ENCODE measurements at regions not wholly inside any gene's neighbourhood (a gene's known extent, or its start where the extent isn't known, plus 50 kb on each side); places are given as distances from the start of the nearest gene placed in this dataset.

DNA sequence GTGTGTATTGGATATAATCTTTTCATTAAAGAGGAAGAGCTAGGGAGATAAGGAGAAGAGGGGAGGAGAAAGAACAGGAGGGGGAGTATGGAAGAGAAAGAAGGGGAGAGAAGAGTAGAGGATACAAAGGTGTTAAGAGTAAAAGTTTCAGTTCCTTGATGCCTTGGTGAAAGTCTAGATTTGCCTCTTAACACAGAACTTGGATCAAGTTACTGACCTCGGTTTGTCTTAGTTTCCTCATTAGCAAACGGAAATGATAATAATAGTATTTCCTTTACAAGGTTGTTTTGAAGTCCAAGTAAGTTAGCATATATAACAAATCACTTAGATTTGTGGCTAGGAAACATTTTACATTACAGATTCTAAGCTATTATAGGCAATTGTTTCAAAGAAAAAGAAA, 287.1 kb downstream of the PPARGC1A start:
- H3K4me1 Mint-ChIP-seq = no peaks in the 10 kb centered on the region
- H3K27me3 ChIP-seq (replicated peaks in 1 of 2; ENCODE audit: control insufficient read depth in 2 of 2, extremely low read depth in 1 of 2, insufficient read depth in 2 of 2, low read length in 1 of 2) = no peaks in the 10 kb centered on the region
- H3K4me1 ChIP-seq (ENCODE audit: control insufficient read depth in 1 of 2, extremely low read depth in 1 of 2, insufficient read depth in 2 of 2, low read length in 2 of 2) = no peaks in the 10 kb centered on the region
- H3K9me3 ChIP-seq = no peaks in the 10 kb centered on the region
- H3K27ac Mint-ChIP-seq = no peak overlapping the region
- H3K36me3 Mint-ChIP-seq = no peaks in the 10 kb centered on the region
- no peak overlapping the region for H3K4me3 ChIP-seq (ENCODE audit: control insufficient read depth in 1 of 2, extremely low read depth in 1 of 2, low read length in 1 of 2)
- H3K27ac ChIP-seq (ENCODE audit: low read length) = no peak overlapping the region
- peaks cover 0 to 8% (median 6%) of the 10 kb centered on the region in 3 donors for H3K9me3 Mint-ChIP-seq
- ATAC-seq (replicated peaks in 1 of 4) (no peak), DNase-seq (no peak)
- H3K4me3 Mint-ChIP-seq = no peak overlapping the region
- no CpG with 5 or more reads among the region's 2 CpGs for WGBS (ENCODE audit: insufficient coverage)
- POLR2A ChIA-PET = no interaction called here
- no peaks in the 10 kb centered on the region for H3K27me3 Mint-ChIP-seq
- H3K36me3 ChIP-seq (ENCODE audit: control insufficient read depth in 2 of 2, extremely low read depth in 1 of 2, insufficient read depth in 1 of 2, low read length in 1 of 2) = no peaks in the 10 kb centered on the region
- CTCF ChIA-PET = no interaction called here

DNA sequence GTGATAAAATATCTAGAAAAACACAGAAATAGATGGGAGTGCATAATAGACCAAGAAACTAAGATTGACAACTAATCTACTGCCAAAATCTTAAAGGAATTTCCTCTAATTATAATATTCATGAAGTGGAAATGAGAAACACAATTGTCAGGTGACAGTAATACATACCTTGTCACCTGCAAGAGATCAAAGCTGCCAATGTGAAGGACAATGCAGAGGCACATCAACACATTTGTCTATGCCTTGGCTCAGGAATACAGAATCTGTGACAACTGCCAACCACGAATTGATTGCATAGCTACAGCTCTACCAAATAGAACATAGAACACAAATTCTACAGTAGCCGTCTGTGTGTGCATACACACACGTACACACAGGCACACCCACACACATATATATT, 295.7 kb downstream of the PPARGC1A start:
- CTCF ChIA-PET = no interaction called here
- H3K9me3 ChIP-seq = no peaks in the 10 kb centered on the region
- POLR2A ChIA-PET = no interaction called here
- WGBS (ENCODE audit: insufficient coverage) = no CpG with 5 or more reads among the region's 3 CpGs
- H3K9me3 Mint-ChIP-seq = peaks cover 0 to 15% (median 9%) of the 10 kb centered on the region in 3 donors
- ATAC-seq (replicated peaks in 1 of 4) = no peak
- no peak for DNase-seq
- H3K4me3 Mint-ChIP-seq = no peak overlapping the region
- H3K27me3 Mint-ChIP-seq = no peaks in the 10 kb centered on the region
- H3K36me3 Mint-ChIP-seq = no peaks in the 10 kb centered on the region
- no peak overlapping the region for H3K27ac Mint-ChIP-seq
- no peak overlapping the region for H3K27ac ChIP-seq (ENCODE audit: low read length)
- no peaks in the 10 kb centered on the region for H3K4me1 ChIP-seq (ENCODE audit: control insufficient read depth in 1 of 2, extremely low read depth in 1 of 2, insufficient read depth in 2 of 2, low read length in 2 of 2)
- H3K36me3 ChIP-seq (ENCODE audit: control insufficient read depth in 2 of 2, extremely low read depth in 1 of 2, insufficient read depth in 1 of 2, low read length in 1 of 2) = no peaks in the 10 kb centered on the region
- no peaks in the 10 kb centered on the region for H3K4me1 Mint-ChIP-seq
- no peaks in the 10 kb centered on the region for H3K27me3 ChIP-seq (replicated peaks in 1 of 2; ENCODE audit: control insufficient read depth in 2 of 2, extremely low read depth in 1 of 2, insufficient read depth in 2 of 2, low read length in 1 of 2)
- H3K4me3 ChIP-seq (ENCODE audit: control insufficient read depth in 1 of 2, extremely low read depth in 1 of 2, low read length in 1 of 2) = no peak overlapping the region

DNA sequence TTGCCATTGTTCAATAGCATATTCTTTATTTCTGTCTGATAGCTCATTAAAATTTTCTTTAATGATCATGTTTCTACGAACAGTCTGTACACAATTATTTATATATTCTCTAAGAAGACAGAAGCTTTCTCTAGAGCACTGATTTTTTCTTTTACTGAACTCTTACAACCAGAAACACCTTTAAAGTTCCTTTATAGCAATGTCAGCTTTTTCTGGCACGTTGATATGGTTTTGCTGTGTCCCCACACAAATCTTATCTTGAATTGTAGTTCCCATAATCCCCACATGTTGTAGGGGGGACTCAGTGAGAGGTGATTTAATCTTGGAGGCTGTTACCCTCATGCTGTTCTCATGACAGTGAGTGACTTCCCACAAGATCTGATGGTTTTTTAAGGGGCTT, 299.4 kb downstream of the PPARGC1A start:
- Histone ChIP-seq H3K9me3 (no peaks in the 10 kb centered on the region), H3K4me1 (ENCODE audit: control insufficient read depth in 1 of 2, extremely low read depth in 1 of 2, insufficient read depth in 2 of 2, low read length in 2 of 2) (no peaks in the 10 kb centered on the region), H3K27me3 (replicated peaks in 1 of 2; ENCODE audit: control insufficient read depth in 2 of 2, extremely low read depth in 1 of 2, insufficient read depth in 2 of 2, low read length in 1 of 2) (no peaks in the 10 kb centered on the region), H3K36me3 (ENCODE audit: control insufficient read depth in 2 of 2, extremely low read depth in 1 of 2, insufficient read depth in 1 of 2, low read length in 1 of 2) (no peaks in the 10 kb centered on the region), H3K4me3 (ENCODE audit: control insufficient read depth in 1 of 2, extremely low read depth in 1 of 2, low read length in 1 of 2) (no peak overlapping the region), H3K27ac (ENCODE audit: low read length) (no peak overlapping the region)
- DNase-seq = no peak
- Mint-ChIP-seq H3K4me1 (no peaks in the 10 kb centered on the region), H3K27ac (no peak overlapping the region), H3K27me3 (no peaks in the 10 kb centered on the region), H3K4me3 (no peak overlapping the region), H3K9me3 (peaks cover 3 to 18% (median 10%) of the 10 kb centered on the region in 3 donors), H3K36me3 (no peaks in the 10 kb centered on the region)
- ATAC-seq (replicated peaks in 1 of 4) = no peak
- POLR2A ChIA-PET = no interaction called here
- WGBS (ENCODE audit: insufficient coverage) = no CpG with 5 or more reads among the region's 2 CpGs
- CTCF ChIA-PET = no interaction called here

DNA sequence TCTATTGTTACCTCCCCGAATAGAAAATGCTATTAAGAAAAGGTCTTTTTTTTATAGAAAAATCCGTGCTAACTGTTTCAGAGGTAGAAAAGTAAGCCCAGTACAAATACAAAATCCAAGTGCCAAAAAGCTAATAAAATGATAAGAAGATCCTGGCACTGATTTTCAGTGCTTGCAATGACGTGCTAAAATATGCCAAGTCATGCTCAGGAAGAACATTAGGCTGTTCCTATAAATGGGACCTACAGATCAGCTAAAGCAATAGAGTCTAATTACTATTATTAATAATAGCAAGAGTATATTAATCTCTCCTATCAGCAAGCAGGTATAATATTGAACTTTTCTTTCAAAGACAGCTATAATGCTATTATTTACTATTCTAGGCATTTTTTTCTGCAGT, 305.8 kb downstream of the PPARGC1A start:
- DNase-seq (no peak), ATAC-seq (replicated peaks in 1 of 4) (no peak)
- Histone ChIP-seq H3K27me3 (replicated peaks in 1 of 2; ENCODE audit: control insufficient read depth in 2 of 2, extremely low read depth in 1 of 2, insufficient read depth in 2 of 2, low read length in 1 of 2) (no peaks in the 10 kb centered on the region), H3K4me1 (ENCODE audit: control insufficient read depth in 1 of 2, extremely low read depth in 1 of 2, insufficient read depth in 2 of 2, low read length in 2 of 2) (no peaks in the 10 kb centered on the region), H3K27ac (ENCODE audit: low read length) (no peak overlapping the region), H3K4me3 (ENCODE audit: control insufficient read depth in 1 of 2, extremely low read depth in 1 of 2, low read length in 1 of 2) (no peak overlapping the region), H3K36me3 (ENCODE audit: control insufficient read depth in 2 of 2, extremely low read depth in 1 of 2, insufficient read depth in 1 of 2, low read length in 1 of 2) (no peaks in the 10 kb centered on the region), H3K9me3 (no peaks in the 10 kb centered on the region)
- Mint-ChIP-seq H3K36me3 (no peaks in the 10 kb centered on the region), H3K4me3 (no peak overlapping the region), H3K27ac (no peak overlapping the region), H3K9me3 (peaks cover 1 to 5% (median 2%) of the 10 kb centered on the region in 3 donors), H3K4me1 (no peaks in the 10 kb centered on the region), H3K27me3 (no peaks in the 10 kb centered on the region)
- POLR2A ChIA-PET = no interaction called here
- whole genome bisulfite sequencing (ENCODE audit: insufficient coverage) = no CpG with 5 or more reads among the region's 3 CpGs
- CTCF ChIA-PET = no interaction called here

DNA sequence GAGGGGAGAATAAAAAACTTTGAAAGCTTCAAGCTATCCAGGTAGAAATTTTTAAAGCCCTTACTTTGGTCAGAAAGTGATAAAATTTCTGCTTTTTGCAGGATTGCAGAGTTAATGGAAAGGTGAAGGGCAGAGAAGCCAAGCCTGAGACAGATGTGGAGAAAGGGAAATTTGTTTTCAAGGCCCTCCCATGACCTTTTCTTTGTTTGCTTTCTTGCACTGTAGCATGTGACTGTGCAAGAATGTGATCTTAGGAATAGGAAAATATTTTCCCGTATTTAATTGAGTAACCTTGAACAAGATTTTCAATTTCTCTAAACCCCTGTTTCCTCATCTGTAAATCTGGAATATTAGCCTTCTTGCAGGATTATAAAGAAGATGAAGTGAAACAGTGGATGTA, 307.2 kb downstream of the PPARGC1A start:
- ATAC-seq (replicated peaks in 1 of 4) (no peak), DNase-seq (no peak)
- no peak overlapping the region for H3K27ac ChIP-seq (ENCODE audit: low read length)
- H3K4me3 Mint-ChIP-seq = no peak overlapping the region
- H3K27ac Mint-ChIP-seq = no peak overlapping the region
- no peaks in the 10 kb centered on the region for H3K9me3 ChIP-seq
- no peaks in the 10 kb centered on the region for H3K4me1 Mint-ChIP-seq
- no peaks in the 10 kb centered on the region for H3K4me1 ChIP-seq (ENCODE audit: control insufficient read depth in 1 of 2, extremely low read depth in 1 of 2, insufficient read depth in 2 of 2, low read length in 2 of 2)
- H3K36me3 Mint-ChIP-seq = no peaks in the 10 kb centered on the region
- CTCF ChIA-PET = no interaction called here
- no peak overlapping the region for H3K4me3 ChIP-seq (ENCODE audit: control insufficient read depth in 1 of 2, extremely low read depth in 1 of 2, low read length in 1 of 2)
- no peaks in the 10 kb centered on the region for H3K27me3 ChIP-seq (replicated peaks in 1 of 2; ENCODE audit: control insufficient read depth in 2 of 2, extremely low read depth in 1 of 2, insufficient read depth in 2 of 2, low read length in 1 of 2)
- H3K9me3 Mint-ChIP-seq = peaks cover 0 to 8% (median 5%) of the 10 kb centered on the region in 3 donors
- WGBS (ENCODE audit: insufficient coverage) = no CpG with 5 or more reads among the region's 1 CpG
- H3K27me3 Mint-ChIP-seq = no peaks in the 10 kb centered on the region
- H3K36me3 ChIP-seq (ENCODE audit: control insufficient read depth in 2 of 2, extremely low read depth in 1 of 2, insufficient read depth in 1 of 2, low read length in 1 of 2) = no peaks in the 10 kb centered on the region
- POLR2A ChIA-PET = no interaction called here

DNA sequence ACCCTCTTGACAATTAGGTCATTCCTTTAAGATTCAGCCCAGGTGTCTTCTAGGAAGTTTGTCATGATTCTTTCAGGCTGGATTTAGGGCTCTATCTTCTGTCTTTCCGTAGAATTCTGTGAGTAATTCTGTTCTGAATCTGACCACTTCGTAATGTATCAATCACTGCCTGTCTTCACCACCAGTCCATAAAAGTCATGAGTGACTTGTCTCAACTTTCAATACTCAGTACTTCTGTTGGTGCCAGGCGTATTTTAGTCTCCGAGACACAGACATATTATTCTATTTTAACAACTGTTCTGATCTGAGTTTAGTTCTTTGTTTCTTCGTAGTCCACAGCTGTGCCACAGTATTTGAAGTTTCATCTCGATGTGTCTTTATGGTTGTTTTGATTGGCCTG, 310.7 kb downstream of the PPARGC1A start:
- H3K4me1 ChIP-seq (ENCODE audit: control insufficient read depth in 1 of 2, extremely low read depth in 1 of 2, insufficient read depth in 2 of 2, low read length in 2 of 2) = no peaks in the 10 kb centered on the region
- Mint-ChIP-seq H3K4me1 (no peaks in the 10 kb centered on the region), H3K9me3 (peaks cover 5 to 13% (median 5%) of the 10 kb centered on the region in 3 donors), H3K36me3 (no peaks in the 10 kb centered on the region), H3K27ac (no peak overlapping the region), H3K4me3 (no peak overlapping the region), H3K27me3 (no peaks in the 10 kb centered on the region)
- H3K9me3 ChIP-seq = no peaks in the 10 kb centered on the region
- DNase-seq = no peak
- POLR2A ChIA-PET = no interaction called here
- no peaks in the 10 kb centered on the region for H3K27me3 ChIP-seq (replicated peaks in 1 of 2; ENCODE audit: control insufficient read depth in 2 of 2, extremely low read depth in 1 of 2, insufficient read depth in 2 of 2, low read length in 1 of 2)
- WGBS (ENCODE audit: insufficient coverage) = no CpG with 5 or more reads among the region's 6 CpGs
- no peak for ATAC-seq (replicated peaks in 1 of 4)
- H3K4me3 ChIP-seq (ENCODE audit: control insufficient read depth in 1 of 2, extremely low read depth in 1 of 2, low read length in 1 of 2) = no peak overlapping the region
- H3K36me3 ChIP-seq (ENCODE audit: control insufficient read depth in 2 of 2, extremely low read depth in 1 of 2, insufficient read depth in 1 of 2, low read length in 1 of 2) = no peaks in the 10 kb centered on the region
- CTCF ChIA-PET = no interaction called here
- no peak overlapping the region for H3K27ac ChIP-seq (ENCODE audit: low read length)

DNA sequence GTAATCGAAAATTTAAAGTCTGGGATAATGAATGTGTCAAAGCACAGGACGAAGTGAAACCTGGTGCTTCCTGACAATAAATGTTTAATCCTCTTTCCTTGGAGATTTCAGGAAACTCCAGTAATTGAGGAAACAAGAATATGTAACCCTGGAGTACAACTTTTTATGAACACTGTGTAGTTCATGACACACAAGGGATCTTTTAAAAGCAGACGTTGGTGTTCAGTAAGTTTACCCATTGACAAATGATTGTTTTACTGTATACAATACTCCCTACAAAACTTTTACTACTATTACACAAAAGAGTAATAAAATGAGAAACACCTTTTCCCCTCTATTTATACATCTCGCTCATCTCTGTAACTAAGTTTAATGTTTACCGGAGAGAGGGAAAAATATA, 312.4 kb downstream of the PPARGC1A start:
- no peak for ATAC-seq (replicated peaks in 1 of 4)
- WGBS (ENCODE audit: insufficient coverage) = no CpG with 5 or more reads among the region's 5 CpGs

More for the DNA sequence above, 312.4 kb downstream of the PPARGC1A start:
- H3K4me3 Mint-ChIP-seq = no peak overlapping the region
- no peaks in the 10 kb centered on the region for H3K9me3 ChIP-seq
- no peaks in the 10 kb centered on the region for H3K36me3 ChIP-seq (ENCODE audit: control insufficient read depth in 2 of 2, extremely low read depth in 1 of 2, insufficient read depth in 1 of 2, low read length in 1 of 2)
- H3K27me3 ChIP-seq (replicated peaks in 1 of 2; ENCODE audit: control insufficient read depth in 2 of 2, extremely low read depth in 1 of 2, insufficient read depth in 2 of 2, low read length in 1 of 2) = no peaks in the 10 kb centered on the region
- no peaks in the 10 kb centered on the region for H3K4me1 Mint-ChIP-seq
- no peak overlapping the region for H3K27ac ChIP-seq (ENCODE audit: low read length)
- H3K4me3 ChIP-seq (ENCODE audit: control insufficient read depth in 1 of 2, extremely low read depth in 1 of 2, low read length in 1 of 2) = no peak overlapping the region
- no peaks in the 10 kb centered on the region for H3K27me3 Mint-ChIP-seq
- ChIA-PET POLR2A (no interaction called here), CTCF (no interaction called here)
- no peaks in the 10 kb centered on the region for H3K36me3 Mint-ChIP-seq
- no peak for DNase-seq
- H3K4me1 ChIP-seq (ENCODE audit: control insufficient read depth in 1 of 2, extremely low read depth in 1 of 2, insufficient read depth in 2 of 2, low read length in 2 of 2) = no peaks in the 10 kb centered on the region
- H3K9me3 Mint-ChIP-seq = peaks cover 5 to 15% (median 14%) of the 10 kb centered on the region in 3 donors
- no peak overlapping the region for H3K27ac Mint-ChIP-seq
